ENCODE measurements at regions not wholly inside any gene's neighbourhood (a gene's known extent, or its start where the extent isn't known, plus 50 kb on each side); places are given as distances from the start of the nearest gene placed in this dataset.

DNA sequence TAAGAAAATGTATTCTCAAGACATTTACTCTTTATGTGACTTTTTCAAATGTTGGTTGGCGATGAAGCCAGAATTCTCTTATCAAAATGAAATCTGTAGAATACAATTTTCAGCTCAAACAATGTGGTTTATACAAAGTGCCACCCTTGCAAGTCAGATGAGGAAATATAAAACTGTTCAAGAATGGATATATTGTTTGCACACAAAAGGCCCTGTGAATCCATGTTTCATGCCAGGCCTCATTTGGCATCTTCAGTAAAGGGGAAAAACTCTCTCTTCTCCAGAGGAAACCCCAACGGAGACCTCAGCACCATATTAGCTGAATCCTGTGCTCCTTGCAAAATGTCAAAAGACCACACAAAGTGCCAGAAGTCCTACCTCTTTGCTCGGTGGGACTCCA lies 310.4 kb downstream of the RRAGC start:
- Histone ChIP-seq H3K4me3 (ENCODE audit: insufficient read depth in 1 of 2, low read depth in 1 of 2, low read length in 2 of 2) (no peak overlapping the region), H4K8ac (ENCODE audit: low read length) (no peak overlapping the region), H3K4me2 (ENCODE audit: low read length, poor library complexity, severe bottlenecking) (no peak overlapping the region), H3K9me3 (ENCODE audit: control insufficient read depth, low read length) (no peaks in the 10 kb centered on the region), H2BK15ac (ENCODE audit: low read depth, poor library complexity, severe bottlenecking) (no peak overlapping the region), H2AK5ac (ENCODE audit: low read length, severe bottlenecking) (no peak overlapping the region), H3K18ac (ENCODE audit: low read depth in 1 of 2, low read length in 2 of 2) (no peak overlapping the region), H3K27me3 (ENCODE audit: control insufficient read depth in 1 of 2, insufficient read depth in 1 of 2, low read length in 2 of 2) (peaks cover 0 to 36% of the 10 kb centered on the region in 2 experiments), H3K27ac (ENCODE audit: low read length, poor library complexity, severe bottlenecking) (no peak overlapping the region), H3K23ac (ENCODE audit: low read length in 2 of 2) (no peak overlapping the region), H3K4ac (ENCODE audit: low read depth in 1 of 2, low read length in 2 of 2) (no peak overlapping the region), H2BK120ac (ENCODE audit: low read depth, low read length) (no peak overlapping the region), H3K36me3 (ENCODE audit: control insufficient read depth in 1 of 2, insufficient read depth in 2 of 2, low read depth in 1 of 2, low read length in 2 of 2) (no peaks in the 10 kb centered on the region), H3K14ac (ENCODE audit: low read length in 2 of 2) (no peak overlapping the region), H2BK12ac (ENCODE audit: low read length in 2 of 2) (no peak overlapping the region), H3K79me1 (replicated peaks; ENCODE audit: low read length, poor library complexity, severe bottlenecking) (no peaks in the 10 kb centered on the region), H2BK5ac (ENCODE audit: low read depth, low read length, poor library complexity, severe bottlenecking) (no peak overlapping the region), H3K4me1 (ENCODE audit: control insufficient read depth, insufficient read depth, low read depth, low read length) (no peaks in the 10 kb centered on the region), H3K9ac (ENCODE audit: low read length) (no peak overlapping the region), H2AFZ (ENCODE audit: low read depth, low read length) (no peak overlapping the region), H4K91ac (ENCODE audit: low read length) (no peak overlapping the region)
- WGBS = 68% methylated on average over 2 of the region's 3 CpGs
- no peak for DNase-seq

- DNase-seq = no peak
- Histone ChIP-seq H3K14ac (ENCODE audit: low read length in 2 of 2) (no peak overlapping the region), H3K27me3 (ENCODE audit: control insufficient read depth in 1 of 2, insufficient read depth in 1 of 2, low read length in 2 of 2) (peaks cover 0 to 42% of the 10 kb centered on the region in 2 experiments), H2AFZ (ENCODE audit: low read depth, low read length) (no peak overlapping the region), H3K18ac (ENCODE audit: low read depth in 1 of 2, low read length in 2 of 2) (no peak overlapping the region), H3K4me1 (ENCODE audit: control insufficient read depth, insufficient read depth, low read depth, low read length) (no peaks in the 10 kb centered on the region), H2AK5ac (ENCODE audit: low read length, severe bottlenecking) (no peak overlapping the region), H2BK12ac (ENCODE audit: low read length in 2 of 2) (no peak overlapping the region), H4K8ac (ENCODE audit: low read length) (no peak overlapping the region), H3K9me3 (ENCODE audit: control insufficient read depth, low read length) (no peaks in the 10 kb centered on the region), H3K9ac (ENCODE audit: low read length) (no peak overlapping the region), H3K4ac (ENCODE audit: low read depth in 1 of 2, low read length in 2 of 2) (no peak overlapping the region), H2BK5ac (ENCODE audit: low read depth, low read length, poor library complexity, severe bottlenecking) (no peak overlapping the region), H3K27ac (ENCODE audit: low read length, poor library complexity, severe bottlenecking) (no peak overlapping the region), H2BK120ac (ENCODE audit: low read depth, low read length) (no peak overlapping the region), H3K4me2 (ENCODE audit: low read length, poor library complexity, severe bottlenecking) (no peak overlapping the region), H3K79me1 (replicated peaks; ENCODE audit: low read length, poor library complexity, severe bottlenecking) (no peaks in the 10 kb centered on the region), H4K91ac (ENCODE audit: low read length) (no peak overlapping the region), H3K23ac (ENCODE audit: low read length in 2 of 2) (no peak overlapping the region), H3K36me3 (ENCODE audit: control insufficient read depth in 1 of 2, insufficient read depth in 2 of 2, low read depth in 1 of 2, low read length in 2 of 2) (no peaks in the 10 kb centered on the region), H2BK15ac (ENCODE audit: low read depth, poor library complexity, severe bottlenecking) (no peak overlapping the region), H3K4me3 (ENCODE audit: insufficient read depth in 1 of 2, low read depth in 1 of 2, low read length in 2 of 2) (no peak overlapping the region)
- WGBS = 63% methylated on average over 6 of the region's 6 CpGs
Measured at GRCh38 chr1:38547321-38547720, 312.3 kb downstream of the RRAGC start.

GRCh38 chr1:38546636-38547035 lies 312.9 kb downstream of the RRAGC start:
- Histone ChIP-seq H2AFZ (ENCODE audit: low read depth, low read length) (no peak overlapping the region), H2BK120ac (ENCODE audit: low read depth, low read length) (no peak overlapping the region), H3K9me3 (ENCODE audit: control insufficient read depth, low read length) (no peaks in the 10 kb centered on the region), H2AK5ac (ENCODE audit: low read length, severe bottlenecking) (no peak overlapping the region), H3K4me1 (ENCODE audit: control insufficient read depth, insufficient read depth, low read depth, low read length) (no peaks in the 10 kb centered on the region), H2BK5ac (ENCODE audit: low read depth, low read length, poor library complexity, severe bottlenecking) (no peak overlapping the region), H3K27me3 (ENCODE audit: control insufficient read depth in 1 of 2, insufficient read depth in 1 of 2, low read length in 2 of 2) (peaks cover 0 to 39% of the 10 kb centered on the region in 2 experiments), H2BK15ac (ENCODE audit: low read depth, poor library complexity, severe bottlenecking) (no peak overlapping the region), H3K36me3 (ENCODE audit: control insufficient read depth in 1 of 2, insufficient read depth in 2 of 2, low read depth in 1 of 2, low read length in 2 of 2) (no peaks in the 10 kb centered on the region), H3K9ac (ENCODE audit: low read length) (no peak overlapping the region), H3K18ac (ENCODE audit: low read depth in 1 of 2, low read length in 2 of 2) (no peak overlapping the region), H4K8ac (ENCODE audit: low read length) (no peak overlapping the region), H3K79me1 (replicated peaks; ENCODE audit: low read length, poor library complexity, severe bottlenecking) (no peaks in the 10 kb centered on the region), H3K27ac (ENCODE audit: low read length, poor library complexity, severe bottlenecking) (no peak overlapping the region), H4K91ac (ENCODE audit: low read length) (no peak overlapping the region), H3K4me3 (ENCODE audit: insufficient read depth in 1 of 2, low read depth in 1 of 2, low read length in 2 of 2) (no peak overlapping the region), H3K4ac (ENCODE audit: low read depth in 1 of 2, low read length in 2 of 2) (no peak overlapping the region), H2BK12ac (ENCODE audit: low read length in 2 of 2) (no peak overlapping the region), H3K14ac (ENCODE audit: low read length in 2 of 2) (no peak overlapping the region), H3K4me2 (ENCODE audit: low read length, poor library complexity, severe bottlenecking) (no peak overlapping the region), H3K23ac (ENCODE audit: low read length in 2 of 2) (no peak overlapping the region)
- DNase-seq = no peak
- WGBS = 44% methylated on average over 6 of the region's 6 CpGs

- Histone ChIP-seq H3K9me3 (ENCODE audit: control insufficient read depth, low read length) (no peaks in the 10 kb centered on the region), H3K27me3 (ENCODE audit: control insufficient read depth in 1 of 2, insufficient read depth in 1 of 2, low read length in 2 of 2) (peaks cover 0 to 35% of the 10 kb centered on the region in 2 experiments), H2BK120ac (ENCODE audit: low read depth, low read length) (no peak overlapping the region), H3K27ac (ENCODE audit: low read length, poor library complexity, severe bottlenecking) (no peak overlapping the region), H3K18ac (ENCODE audit: low read depth in 1 of 2, low read length in 2 of 2) (no peak overlapping the region), H3K23ac (ENCODE audit: low read length in 2 of 2) (no peak overlapping the region), H3K36me3 (ENCODE audit: control insufficient read depth in 1 of 2, insufficient read depth in 2 of 2, low read depth in 1 of 2, low read length in 2 of 2) (no peaks in the 10 kb centered on the region), H3K4me1 (ENCODE audit: control insufficient read depth, insufficient read depth, low read depth, low read length) (no peaks in the 10 kb centered on the region), H2BK12ac (ENCODE audit: low read length in 2 of 2) (no peak overlapping the region), H3K79me1 (replicated peaks; ENCODE audit: low read length, poor library complexity, severe bottlenecking) (no peaks in the 10 kb centered on the region), H3K4me2 (ENCODE audit: low read length, poor library complexity, severe bottlenecking) (no peak overlapping the region), H2AK5ac (ENCODE audit: low read length, severe bottlenecking) (no peak overlapping the region), H4K91ac (ENCODE audit: low read length) (no peak overlapping the region), H2BK15ac (ENCODE audit: low read depth, poor library complexity, severe bottlenecking) (no peak overlapping the region), H2AFZ (ENCODE audit: low read depth, low read length) (no peak overlapping the region), H3K14ac (ENCODE audit: low read length in 2 of 2) (no peak overlapping the region), H3K9ac (ENCODE audit: low read length) (no peak overlapping the region), H3K4me3 (ENCODE audit: insufficient read depth in 1 of 2, low read depth in 1 of 2, low read length in 2 of 2) (no peak overlapping the region), H4K8ac (ENCODE audit: low read length) (no peak overlapping the region), H3K4ac (ENCODE audit: low read depth in 1 of 2, low read length in 2 of 2) (no peak overlapping the region), H2BK5ac (ENCODE audit: low read depth, low read length, poor library complexity, severe bottlenecking) (no peak overlapping the region)
- no peak for DNase-seq
- 58% methylated on average over 4 of the region's 4 CpGs for WGBS
Measured at GRCh38 chr1:38541223-38541622, 318.3 kb downstream of the RRAGC start.

Measured in mesenchymal stem cell (in vitro differentiated cells and primary cell).